Peyer's patch (tissue), 4 donors: ENCODE measurements at regions not wholly inside any gene's neighbourhood (a gene's known extent, or its start where the extent isn't known, plus 50 kb on each side); places are given as distances from the start of the nearest gene placed in this dataset.
"Not testable (repeated sequence)": the region's sequence is repeated elsewhere in the genome, so short reads cannot be mapped to it uniquely, and the experiment has no call there.

ENCODE experiments used
- CTCF ChIP-seq, 6 experiments: fragments of 450-650 bp in 4 of 6; fragments of 200-600 bp in 2 of 6; sonication (generic) in 1 of 6; IDR thresholded peaks; one replicate each; pipeline ENCODE4 v1.5.1; 2017 to 2019; ENCODE audit warnings: antibody characterized with exemption in 6 of 6, mild to moderate bottlenecking in 3 of 6, moderate library complexity in 1 of 6
- POLR2A ChIP-seq, 2 donors: fragments of 450-650 bp; IDR thresholded peaks; one replicate each; pipeline ENCODE4 v1.5.1; 2017; ENCODE audit warnings: antibody characterized with exemption in 2 of 2, mild to moderate bottlenecking in 2 of 2, moderate library complexity in 2 of 2

- TF ChIP-seq CTCF, POLR2A (IDR thresholded peaks at IDR 0.05): not testable (repeated sequence)
These were observed 175.1 kb upstream of the KYNU start for GRCh38 chr2:142702397-142702796.
